SK-N-MC (cell line): ENCODE measurements at regions not wholly inside any gene's neighbourhood (a gene's known extent, or its start where the extent isn't known, plus 50 kb on each side); places are given as distances from the start of the nearest gene placed in this dataset.

ENCODE experiments used
- DNase-seq: peaks from one replicate; pipeline ENCODE4 v3.0.0-alpha.2; 2011; ENCODE audit warnings: low read depth, low spot score
- H3K27ac ChIP-seq: fragments of 200-600 bp; sonication (generic); 2 replicates; pipeline ENCODE4 v1.5.1; 2016; ENCODE audit warnings: mixed run types
- H3K36me3 ChIP-seq: fragments of 200-600 bp; sonication (generic); 2 replicates; pipeline ENCODE4 v1.6.1; 2017; ENCODE audit warnings: antibody characterized with exemption, low read length, mixed read lengths; ENCODE audit not compliant: insufficient read depth
- H3K4me3 ChIP-seq: fragments of 200-600 bp; sonication (generic); 2 replicates; pipeline ENCODE4 v1.5.1; 2016
- H3K9ac ChIP-seq: fragments of 200-600 bp; sonication (generic); 2 replicates; pipeline ENCODE4 v1.8.0; 2017; ENCODE audit warnings: mixed run types, mixed read lengths; ENCODE audit not compliant: insufficient read length
- H3K9me3 ChIP-seq: fragments of 200-600 bp; sonication (generic); 2 replicates; pipeline ENCODE4 v1.6.1; 2017; ENCODE audit warnings: low read depth, mild to moderate bottlenecking, antibody characterized with exemption, low read length, moderate library complexity, mixed read lengths
- EZH2 ChIP-seq: fragments of 200-600 bp; sonication (generic); IDR thresholded peaks from one replicate; pipeline ENCODE4 v1.6.1; 2017; ENCODE audit warnings: antibody characterized with exemption
- FOXP2 ChIP-seq: optimal IDR thresholded peaks from 2 replicates; pipeline ENCODE3; 2011; ENCODE audit warnings: mild to moderate bottlenecking, moderate library complexity; ENCODE audit not compliant: insufficient read depth; ENCODE audit errors: extremely low read length, control extremely low read depth
- POLR2AphosphoS5 ChIP-seq: IDR thresholded peaks from 2 replicates; pipeline ENCODE4 v1.6.1; 2012; ENCODE audit warnings: mild to moderate bottlenecking, low read depth, low read length, borderline replicate concordance

GRCh38 chr14:62003701-62004100 is 241.5 kb downstream of the SNAPC1 start:
- Histone ChIP-seq H3K9ac (no peak overlapping the region), H3K9me3 (no peaks in the 10 kb centered on the region), H3K4me3 (no peak overlapping the region), H3K27ac (no peak overlapping the region), H3K36me3 (no peaks in the 10 kb centered on the region)
- no peak for DNase-seq
- no peak for TF ChIP-seq EZH2
- TF ChIP-seq POLR2AphosphoS5 = no peak
- TF ChIP-seq FOXP2 = no peak

- H3K9ac ChIP-seq = no peak overlapping the region
- H3K27ac ChIP-seq = no peak overlapping the region
- no peaks in the 10 kb centered on the region for H3K36me3 ChIP-seq
- no peak for DNase-seq
- TF ChIP-seq FOXP2 = no peak
- TF ChIP-seq EZH2 = no peak
- no peak for TF ChIP-seq POLR2AphosphoS5
- H3K4me3 ChIP-seq = no peak overlapping the region
- no peaks in the 10 kb centered on the region for H3K9me3 ChIP-seq
Measured at GRCh38 chr14:62006116-62006731, 244.0 kb downstream of the SNAPC1 start.

GRCh38 chr14:62015243-62015642 is 253.0 kb downstream of the SNAPC1 start:
- Histone ChIP-seq H3K9ac (no peak overlapping the region), H3K9me3 (no peaks in the 10 kb centered on the region), H3K4me3 (no peak overlapping the region), H3K36me3 (no peaks in the 10 kb centered on the region), H3K27ac (no peak overlapping the region)
- no peak for DNase-seq
- TF ChIP-seq POLR2AphosphoS5 = no peak
- no peak for TF ChIP-seq EZH2
- TF ChIP-seq FOXP2 = no peak

- Histone ChIP-seq H3K9me3 (no peaks in the 10 kb centered on the region), H3K9ac (no peak overlapping the region), H3K36me3 (no peaks in the 10 kb centered on the region), H3K27ac (no peak overlapping the region), H3K4me3 (no peak overlapping the region)
- TF ChIP-seq FOXP2 (no peak), EZH2 (no peak), POLR2AphosphoS5 (no peak)
- no peak for DNase-seq
Measured at GRCh38 chr14:62015945-62016344, 253.7 kb downstream of the SNAPC1 start.

DNA sequence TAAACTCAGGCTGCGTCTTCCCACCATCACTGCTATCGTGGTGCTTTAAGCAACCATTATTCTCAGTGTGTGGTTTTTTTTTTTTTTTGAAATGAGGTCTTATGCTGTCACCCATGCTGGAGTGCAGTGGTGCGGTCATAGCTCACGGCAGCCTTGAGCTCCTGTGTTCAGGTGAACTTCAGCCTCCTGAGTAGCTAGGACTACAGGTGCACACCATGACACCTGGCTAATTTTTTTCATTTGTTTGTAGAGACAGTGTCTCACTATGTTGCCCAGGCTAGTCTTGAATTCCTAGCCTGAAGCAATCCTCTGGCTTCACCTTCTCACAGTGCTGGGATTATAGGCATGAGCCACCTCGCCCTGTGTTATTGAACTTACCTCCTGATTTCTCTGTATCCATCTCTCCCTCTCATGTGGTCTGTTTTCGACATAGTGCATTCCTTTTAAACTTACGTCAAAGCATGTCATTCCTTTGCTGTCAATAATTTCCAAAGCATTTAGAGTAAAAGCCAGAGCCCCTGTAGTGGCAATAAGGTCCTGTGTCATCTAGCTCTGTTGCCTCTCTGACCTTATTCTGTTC is 255.5 kb downstream of the SNAPC1 start:
- TF ChIP-seq EZH2 (no peak), FOXP2 (no peak), POLR2AphosphoS5 (no peak)

DNA sequence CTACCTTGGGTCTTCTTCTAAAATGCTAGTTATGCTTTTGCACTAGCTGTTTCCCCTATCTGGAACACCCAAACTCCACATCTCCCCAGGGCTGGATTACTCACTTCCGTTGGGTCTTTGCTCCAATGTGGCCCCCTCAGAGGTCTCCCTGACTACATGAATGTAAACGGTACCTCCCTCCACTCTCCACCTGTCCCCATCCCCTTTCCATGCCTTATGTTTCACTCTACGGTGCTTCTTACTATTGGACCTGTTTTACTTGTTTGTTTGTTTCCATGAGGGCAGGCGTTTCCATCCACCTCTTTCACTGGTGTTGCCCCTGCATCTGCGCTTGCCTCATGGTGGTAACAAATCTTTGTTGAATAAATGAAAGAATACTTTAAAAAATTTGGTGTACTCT is 256.4 kb downstream of the SNAPC1 start:
- no peak for DNase-seq
- H3K9ac ChIP-seq = no peak overlapping the region
- H3K27ac ChIP-seq = no peak overlapping the region
- H3K9me3 ChIP-seq = no peaks in the 10 kb centered on the region
- no peak overlapping the region for H3K4me3 ChIP-seq
- no peaks in the 10 kb centered on the region for H3K36me3 ChIP-seq
- TF ChIP-seq FOXP2 (no peak), POLR2AphosphoS5 (no peak), EZH2 (no peak)

More for the DNA sequence above, 255.5 kb downstream of the SNAPC1 start:
- H3K9ac ChIP-seq = no peak overlapping the region
- no peak overlapping the region for H3K27ac ChIP-seq
- H3K36me3 ChIP-seq = no peaks in the 10 kb centered on the region
- H3K9me3 ChIP-seq = no peaks in the 10 kb centered on the region
- no peak for DNase-seq
- no peak overlapping the region for H3K4me3 ChIP-seq

DNA sequence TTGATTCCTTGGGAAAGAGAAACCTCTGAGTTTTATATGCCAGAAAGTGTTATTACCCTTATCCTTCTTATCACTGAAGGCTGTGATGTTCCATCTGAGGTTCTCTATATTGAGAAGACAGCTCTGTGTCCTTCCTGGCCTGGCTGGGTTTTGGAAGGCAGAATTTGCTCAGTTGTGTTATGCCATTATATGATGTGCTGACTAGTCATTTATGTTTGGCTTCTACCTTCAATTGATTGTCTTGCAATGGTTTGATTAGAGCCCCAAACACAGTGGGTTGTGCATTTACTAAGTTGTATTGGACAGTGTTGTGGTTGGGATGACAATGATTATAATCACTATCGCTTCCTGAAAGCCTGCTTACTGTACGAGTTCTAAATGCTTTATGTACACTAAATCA is 265.7 kb downstream of the SNAPC1 start:
- Histone ChIP-seq H3K9ac (no peak overlapping the region), H3K9me3 (no peaks in the 10 kb centered on the region), H3K27ac (no peak overlapping the region), H3K4me3 (no peak overlapping the region), H3K36me3 (no peaks in the 10 kb centered on the region)
- DNase-seq = no peak
- TF ChIP-seq POLR2AphosphoS5 (no peak), FOXP2 (no peak), EZH2 (no peak)

GRCh38 chr14:62029569-62029924 is 267.3 kb downstream of the SNAPC1 start:
- no peak overlapping the region for H3K27ac ChIP-seq
- H3K9ac ChIP-seq = no peak overlapping the region
- TF ChIP-seq POLR2AphosphoS5 (no peak), EZH2 (no peak), FOXP2 (no peak)
- DNase-seq = no peak
- no peak overlapping the region for H3K4me3 ChIP-seq
- no peaks in the 10 kb centered on the region for H3K36me3 ChIP-seq
- no peaks in the 10 kb centered on the region for H3K9me3 ChIP-seq

- TF ChIP-seq FOXP2 (no peak), POLR2AphosphoS5 (no peak), EZH2 (no peak)
- DNase-seq = no peak
- Histone ChIP-seq H3K4me3 (no peak overlapping the region), H3K9me3 (no peaks in the 10 kb centered on the region), H3K9ac (no peak overlapping the region), H3K36me3 (no peaks in the 10 kb centered on the region), H3K27ac (no peak overlapping the region)
Measured at GRCh38 chr14:62030387-62030786, 268.2 kb downstream of the SNAPC1 start.
